ENCODE measurements at regions not wholly inside any gene's neighbourhood (a gene's known extent, or its start where the extent isn't known, plus 50 kb on each side); places are given as distances from the start of the nearest gene placed in this dataset.

DNA sequence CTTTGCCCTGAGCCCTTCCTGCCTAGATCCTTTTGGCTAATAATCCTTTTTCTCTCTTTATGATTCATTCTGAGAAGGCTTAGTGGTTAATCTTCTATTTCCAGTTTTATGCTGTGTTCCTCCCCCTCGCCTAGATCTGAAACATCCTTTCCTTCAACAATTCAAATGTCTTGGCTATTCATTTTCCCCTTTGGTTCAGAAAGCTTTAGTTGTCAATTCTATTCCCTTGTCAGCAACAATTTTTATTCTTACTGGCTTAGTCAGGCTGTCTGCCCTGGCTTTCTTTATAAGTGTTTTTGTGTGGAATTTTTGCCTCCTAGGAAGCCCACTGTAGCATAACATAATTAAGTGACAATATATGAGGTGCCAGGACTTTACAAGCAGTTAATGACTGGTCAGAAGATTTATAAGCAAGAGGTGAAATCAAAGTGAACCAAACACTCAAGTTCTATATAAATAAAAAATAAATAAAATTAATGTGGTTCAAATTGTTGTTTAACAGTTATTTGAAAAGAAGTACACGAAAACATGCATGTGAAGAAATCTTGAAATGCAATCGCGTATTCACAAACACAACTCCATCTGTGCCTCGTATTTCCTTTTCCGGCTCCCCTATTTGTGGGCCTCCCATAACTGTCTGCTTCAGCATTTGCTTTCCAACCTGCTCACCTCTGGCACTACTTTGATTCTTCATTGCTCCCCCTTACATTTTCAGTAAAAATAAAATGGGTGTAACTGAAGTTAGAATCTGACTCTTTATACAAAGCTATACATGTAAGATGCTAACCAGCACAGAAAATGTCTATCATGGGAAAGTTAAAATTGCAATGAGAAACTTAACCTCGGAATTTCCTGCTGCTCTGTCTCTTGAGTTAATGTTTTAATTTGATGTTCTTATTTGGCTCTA, 235.4 kb downstream of the SPRY1 start:
- Histone ChIP-seq H3K27me3 (ENCODE audit: control insufficient read depth, insufficient read depth, low read length) (no peaks in the 10 kb centered on the region), H3K9me3 (ENCODE audit: control insufficient read depth in 2 of 3, insufficient read depth in 1 of 3, low read length in 3 of 3) (no peaks in the 10 kb centered on the region), H3K4me1 (ENCODE audit: control insufficient read depth in 2 of 3, insufficient read depth in 2 of 3, low read depth in 1 of 3, low read length in 3 of 3) (peaks cover 0 to 5% (median 0%) of the 10 kb centered on the region in 3 donors), H3K4me3 (ENCODE audit: low read length in 3 of 3) (no peak overlapping the region), H3K27ac (ENCODE audit: low read depth in 2 of 2, low read length in 2 of 2) (no peak overlapping the region), H3K9ac (ENCODE audit: low read length in 3 of 3) (no peak overlapping the region), H3K36me3 (ENCODE audit: control insufficient read depth in 2 of 3, insufficient read depth in 3 of 3, low read length in 3 of 3) (no peaks in the 10 kb centered on the region)
- DNase-seq (peak in 3 of 5 donors; percentile 21 to 82 (median 82)), FAIRE-seq (no peak)
- TF ChIP-seq CTCF (IDR thresholded peaks at IDR 0.05; ENCODE audit: borderline replicate concordance, extremely low read depth, insufficient read depth) = no peak
- intact Hi-C loops (cut with DNase I) = no loop called here

DNA sequence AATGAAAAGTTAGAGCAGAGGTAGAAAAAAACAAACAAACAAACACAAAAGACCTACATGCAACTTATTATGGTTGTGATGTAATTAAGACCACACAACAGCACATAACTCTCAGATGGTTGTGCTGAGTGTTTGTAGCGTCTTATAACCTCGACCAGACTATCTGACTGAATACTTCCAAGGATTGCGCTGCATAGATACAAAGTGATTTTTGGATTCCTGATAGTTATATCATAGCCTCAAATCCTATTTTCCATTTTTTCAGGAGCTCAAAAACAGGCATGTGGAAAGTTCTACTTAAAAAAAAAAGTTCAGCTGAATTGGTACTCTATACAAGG, 236.1 kb downstream of the SPRY1 start:
- no peak overlapping the region for H3K4me3 ChIP-seq (ENCODE audit: low read length in 3 of 3)
- peaks cover 0 to 5% (median 0%) of the 10 kb centered on the region in 3 donors for H3K4me1 ChIP-seq (ENCODE audit: control insufficient read depth in 2 of 3, insufficient read depth in 2 of 3, low read depth in 1 of 3, low read length in 3 of 3)
- intact Hi-C loops (cut with DNase I) = no loop called here
- peak in 1 of 5 donors; percentile 29 for DNase-seq
- H3K9ac ChIP-seq (ENCODE audit: low read length in 3 of 3) = no peak overlapping the region
- no peaks in the 10 kb centered on the region for H3K36me3 ChIP-seq (ENCODE audit: control insufficient read depth in 2 of 3, insufficient read depth in 3 of 3, low read length in 3 of 3)
- no peak for FAIRE-seq
- no peak for TF ChIP-seq CTCF (IDR thresholded peaks at IDR 0.05; ENCODE audit: borderline replicate concordance, extremely low read depth, insufficient read depth)
- H3K27ac ChIP-seq (ENCODE audit: low read depth in 2 of 2, low read length in 2 of 2) = no peak overlapping the region
- H3K27me3 ChIP-seq (ENCODE audit: control insufficient read depth, insufficient read depth, low read length) = no peaks in the 10 kb centered on the region
- no peaks in the 10 kb centered on the region for H3K9me3 ChIP-seq (ENCODE audit: control insufficient read depth in 2 of 3, insufficient read depth in 1 of 3, low read length in 3 of 3)

DNA sequence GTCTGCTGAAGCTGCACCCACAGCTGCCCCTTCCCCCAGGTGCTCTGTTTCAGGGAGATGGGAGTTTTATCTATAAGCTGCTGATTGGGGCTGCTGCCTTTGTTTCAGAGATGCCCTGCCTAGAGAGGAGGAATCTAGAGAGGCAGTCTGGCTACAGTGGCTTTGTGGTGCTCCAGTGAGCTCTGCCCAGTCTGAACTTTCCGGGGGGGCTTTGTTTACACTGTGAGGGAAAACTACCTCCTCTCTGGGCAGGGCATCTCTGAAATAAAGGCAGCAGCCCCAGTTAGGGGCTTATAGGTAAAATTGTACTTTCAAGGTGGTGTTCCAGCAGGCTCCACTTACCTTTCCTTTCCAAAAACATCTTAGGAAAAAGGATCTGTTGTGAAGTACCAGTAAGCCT, 242.2 kb downstream of the SPRY1 start:
- no peak for FAIRE-seq
- no peaks in the 10 kb centered on the region for H3K27me3 ChIP-seq (ENCODE audit: control insufficient read depth, insufficient read depth, low read length)
- H3K36me3 ChIP-seq (ENCODE audit: control insufficient read depth in 2 of 3, insufficient read depth in 3 of 3, low read length in 3 of 3) = no peaks in the 10 kb centered on the region
- no peak overlapping the region for H3K4me3 ChIP-seq (ENCODE audit: low read length in 3 of 3)
- TF ChIP-seq CTCF (IDR thresholded peaks at IDR 0.05; ENCODE audit: borderline replicate concordance, extremely low read depth, insufficient read depth) = no peak
- intact Hi-C loops (cut with DNase I) = no loop called here
- H3K9me3 ChIP-seq (ENCODE audit: control insufficient read depth in 2 of 3, insufficient read depth in 1 of 3, low read length in 3 of 3) = no peaks in the 10 kb centered on the region
- no peak overlapping the region for H3K27ac ChIP-seq (ENCODE audit: low read depth in 2 of 2, low read length in 2 of 2)
- peak in 1 of 5 donors; percentile 19 for DNase-seq
- no peak overlapping the region for H3K9ac ChIP-seq (ENCODE audit: low read length in 3 of 3)
- H3K4me1 ChIP-seq (ENCODE audit: control insufficient read depth in 2 of 3, insufficient read depth in 2 of 3, low read depth in 1 of 3, low read length in 3 of 3) = peaks cover 0 to 3% (median 0%) of the 10 kb centered on the region in 3 donors
